ENCODE measurements at regions not wholly inside any gene's neighbourhood (a gene's known extent, or its start where the extent isn't known, plus 50 kb on each side); places are given as distances from the start of the nearest gene placed in this dataset.
A peak's percentile ranks its signal among the peaks of the same experiment; 100 is the strongest.
"Not testable (repeated sequence)": the region's sequence is repeated elsewhere in the genome, so short reads cannot be mapped to it uniquely, and the experiment has no call there.

- Mint-ChIP-seq H3K27me3 (ENCODE audit: unreplicated experiment) (peaks cover 1% of the 10 kb centered on the region), H3K36me3 (ENCODE audit: unreplicated experiment) (peaks cover 6% of the 10 kb centered on the region), H3K27ac (ENCODE audit: unreplicated experiment) (peak overlapping the region; percentile 76)
Measured at GRCh38 chr4:9703391-9703790, 78.0 kb upstream of the DRD5 start.

GRCh38 chr4:9704126-9704525 lies 77.3 kb upstream of the DRD5 start:
- H3K27me3 Mint-ChIP-seq (ENCODE audit: unreplicated experiment); H3K27ac Mint-ChIP-seq (ENCODE audit: unreplicated experiment); DNase-seq; H3K9me3 Mint-ChIP-seq (ENCODE audit: unreplicated experiment); H3K4me1 Mint-ChIP-seq (ENCODE audit: low read depth, unreplicated experiment); H3K36me3 Mint-ChIP-seq (ENCODE audit: unreplicated experiment); H3K4me3 Mint-ChIP-seq (ENCODE audit: unreplicated experiment): not testable (repeated sequence)

More at GRCh38 chr4:9703391-9703790, 78.0 kb upstream of the DRD5 start:
- Mint-ChIP-seq H3K4me1 (ENCODE audit: low read depth, unreplicated experiment) (peaks cover 3% of the 10 kb centered on the region), H3K9me3 (ENCODE audit: unreplicated experiment) (peaks cover 4% of the 10 kb centered on the region), H3K4me3 (ENCODE audit: unreplicated experiment) (no peak overlapping the region)
- DNase-seq: peak; percentile 67
- peak; percentile 77 for TF ChIP-seq CTCF (IDR thresholded peaks at IDR 0.05; ENCODE audit: partially characterized antibody, unreplicated experiment)

- no peak for TF ChIP-seq CTCF (IDR thresholded peaks at IDR 0.05; ENCODE audit: partially characterized antibody, unreplicated experiment)
- no peak overlapping the region for H3K4me3 Mint-ChIP-seq (ENCODE audit: unreplicated experiment)
- H3K27me3 Mint-ChIP-seq (ENCODE audit: unreplicated experiment): peaks cover 1% of the 10 kb centered on the region
- H3K36me3 Mint-ChIP-seq (ENCODE audit: unreplicated experiment): peaks cover 6% of the 10 kb centered on the region
- H3K4me1 Mint-ChIP-seq (ENCODE audit: low read depth, unreplicated experiment): peaks cover 3% of the 10 kb centered on the region
- DNase-seq: no peak
- H3K27ac Mint-ChIP-seq (ENCODE audit: unreplicated experiment): no peak overlapping the region
- H3K9me3 Mint-ChIP-seq (ENCODE audit: unreplicated experiment): peaks cover 4% of the 10 kb centered on the region
Measured at GRCh38 chr4:9704551-9705332, 76.7 kb upstream of the DRD5 start.

- H3K4me1 Mint-ChIP-seq (ENCODE audit: low read depth, unreplicated experiment); H3K4me3 Mint-ChIP-seq (ENCODE audit: unreplicated experiment); DNase-seq; H3K9me3 Mint-ChIP-seq (ENCODE audit: unreplicated experiment); H3K27me3 Mint-ChIP-seq (ENCODE audit: unreplicated experiment); H3K27ac Mint-ChIP-seq (ENCODE audit: unreplicated experiment); H3K36me3 Mint-ChIP-seq (ENCODE audit: unreplicated experiment): not testable (repeated sequence)
Measured at GRCh38 chr4:9707281-9707680, 74.2 kb upstream of the DRD5 start.

- not testable (repeated sequence) for H3K27me3 Mint-ChIP-seq (ENCODE audit: unreplicated experiment); H3K36me3 Mint-ChIP-seq (ENCODE audit: unreplicated experiment); H3K27ac Mint-ChIP-seq (ENCODE audit: unreplicated experiment)
Measured at GRCh38 chr4:9707936-9708335, 73.5 kb upstream of the DRD5 start.

GRCh38 chr4:9709724-9710123 lies 71.7 kb upstream of the DRD5 start:
- DNase-seq: no peak
- Mint-ChIP-seq H3K4me3 (ENCODE audit: unreplicated experiment) (no peak overlapping the region), H3K27ac (ENCODE audit: unreplicated experiment) (no peak overlapping the region), H3K4me1 (ENCODE audit: low read depth, unreplicated experiment) (no peaks in the 10 kb centered on the region), H3K9me3 (ENCODE audit: unreplicated experiment) (peaks cover 2% of the 10 kb centered on the region), H3K36me3 (ENCODE audit: unreplicated experiment) (no peaks in the 10 kb centered on the region), H3K27me3 (ENCODE audit: unreplicated experiment) (no peaks in the 10 kb centered on the region)
- no peak for TF ChIP-seq CTCF (IDR thresholded peaks at IDR 0.05; ENCODE audit: partially characterized antibody, unreplicated experiment)

More at GRCh38 chr4:9707936-9708335, 73.5 kb upstream of the DRD5 start:
- H3K4me3 Mint-ChIP-seq (ENCODE audit: unreplicated experiment); H3K9me3 Mint-ChIP-seq (ENCODE audit: unreplicated experiment); DNase-seq; H3K4me1 Mint-ChIP-seq (ENCODE audit: low read depth, unreplicated experiment): not testable (repeated sequence)

GRCh38 chr4:9715271-9715670 lies 66.2 kb upstream of the DRD5 start:
- not testable (repeated sequence) for H3K9me3 Mint-ChIP-seq (ENCODE audit: unreplicated experiment); H3K27ac Mint-ChIP-seq (ENCODE audit: unreplicated experiment); H3K4me3 Mint-ChIP-seq (ENCODE audit: unreplicated experiment); H3K4me1 Mint-ChIP-seq (ENCODE audit: low read depth, unreplicated experiment); DNase-seq; H3K36me3 Mint-ChIP-seq (ENCODE audit: unreplicated experiment); H3K27me3 Mint-ChIP-seq (ENCODE audit: unreplicated experiment)
